Activated naive CD4-positive, alpha-beta T cell treated with anti-CD3 and anti-CD28 coated beads, Interleukin-2, amount 50 U/mL, for 72 hours (primary cell): ENCODE measurements at regions not wholly inside any gene's neighbourhood (a gene's known extent, or its start where the extent isn't known, plus 50 kb on each side); places are given as distances from the start of the nearest gene placed in this dataset.
"Not testable (repeated sequence)": the region's sequence is repeated elsewhere in the genome, so short reads cannot be mapped to it uniquely, and the experiment has no call there.

Experiments used
- ATAC-seq, 2 donors: fragments of 150-1000 bp; cut with Tn5 transposase; 2 replicates each; pipeline ENCODE4 v1.10.0; 2021; ENCODE audit warnings: mild to moderate bottlenecking in 2 of 2, moderate library complexity in 2 of 2
- DNase-seq, 2 donors: peaks; one replicate each; pipeline ENCODE4 v3.0.0; 2021 to 2022; ENCODE audit warnings: low spot score in 2 of 2
- H3K27ac Mint-ChIP-seq, 2 donors: one replicate each; pipeline ENCODE4 v1.8.0; 2022; ENCODE audit warnings: mild to moderate bottlenecking in 2 of 2, mixed read lengths in 2 of 2
- H3K36me3 Mint-ChIP-seq, 2 donors: one replicate each; pipeline ENCODE4 v1.8.0; 2022; ENCODE audit warnings: mixed read lengths in 2 of 2
- H3K9me3 Mint-ChIP-seq, 2 donors: one replicate each; pipeline ENCODE4 v1.8.0; 2022; ENCODE audit warnings: mixed read lengths in 2 of 2

- DNase-seq (no peak), ATAC-seq (no peak)
- Mint-ChIP-seq H3K36me3 (no peaks in the 10 kb centered on the region), H3K9me3 (no peaks in the 10 kb centered on the region), H3K27ac (no peak overlapping the region)
Observed at GRCh38 chr6:104505838-104506237, 353.9 kb downstream of the HACE1 start.

GRCh38 chr6:104500265-104500664 lies 359.5 kb downstream of the HACE1 start:
- DNase-seq (no peak), ATAC-seq (no peak)
- no peaks in the 10 kb centered on the region for H3K9me3 Mint-ChIP-seq
- H3K27ac Mint-ChIP-seq = no peak overlapping the region
- no peaks in the 10 kb centered on the region for H3K36me3 Mint-ChIP-seq

- Mint-ChIP-seq H3K9me3 (no peaks in the 10 kb centered on the region), H3K27ac (no peak overlapping the region), H3K36me3 (no peaks in the 10 kb centered on the region)
- no peak for ATAC-seq
- DNase-seq = no peak
Observed at GRCh38 chr6:104486035-104486434, 373.7 kb downstream of the HACE1 start.

GRCh38 chr6:104484626-104485025 lies 375.1 kb downstream of the HACE1 start:
- H3K27ac Mint-ChIP-seq = no peak overlapping the region
- ATAC-seq (no peak), DNase-seq (no peak)
- H3K36me3 Mint-ChIP-seq = no peaks in the 10 kb centered on the region
- no peaks in the 10 kb centered on the region for H3K9me3 Mint-ChIP-seq

- H3K36me3 Mint-ChIP-seq = no peaks in the 10 kb centered on the region
- ATAC-seq = no peak
- H3K9me3 Mint-ChIP-seq = no peaks in the 10 kb centered on the region
Observed at GRCh38 chr6:104484191-104484590, 375.5 kb downstream of the HACE1 start.

GRCh38 chr6:104483225-104483834 lies 376.4 kb downstream of the HACE1 start:
- ATAC-seq = no peak
- no peak overlapping the region for H3K27ac Mint-ChIP-seq
- H3K9me3 Mint-ChIP-seq = no peaks in the 10 kb centered on the region
- no peak for DNase-seq
- no peaks in the 10 kb centered on the region for H3K36me3 Mint-ChIP-seq

More at GRCh38 chr6:104484191-104484590, 375.5 kb downstream of the HACE1 start:
- no peak for DNase-seq
- no peak overlapping the region for H3K27ac Mint-ChIP-seq

GRCh38 chr6:104477569-104477968 lies 382.1 kb downstream of the HACE1 start:
- ATAC-seq (no peak), DNase-seq (no peak)
- Mint-ChIP-seq H3K9me3 (no peaks in the 10 kb centered on the region), H3K27ac (no peak overlapping the region), H3K36me3 (no peaks in the 10 kb centered on the region)

GRCh38 chr6:104473021-104473429 lies 386.7 kb downstream of the HACE1 start:
- no peak overlapping the region for H3K27ac Mint-ChIP-seq
- ATAC-seq (no peak), DNase-seq (no peak)
- H3K9me3 Mint-ChIP-seq = no peaks in the 10 kb centered on the region
- H3K36me3 Mint-ChIP-seq = no peaks in the 10 kb centered on the region

- Mint-ChIP-seq H3K27ac (no peak overlapping the region), H3K36me3 (no peaks in the 10 kb centered on the region), H3K9me3 (no peaks in the 10 kb centered on the region)
- no peak for ATAC-seq
- DNase-seq = no peak
Observed at GRCh38 chr6:104472021-104472901, 387.5 kb downstream of the HACE1 start.

- no peaks in the 10 kb centered on the region for H3K9me3 Mint-ChIP-seq
- H3K27ac Mint-ChIP-seq = no peak overlapping the region
- H3K36me3 Mint-ChIP-seq = no peaks in the 10 kb centered on the region
- DNase-seq (no peak), ATAC-seq (no peak)
Observed at GRCh38 chr6:104466306-104466705, 393.4 kb downstream of the HACE1 start.

- ATAC-seq = no peak
- H3K36me3 Mint-ChIP-seq = no peaks in the 10 kb centered on the region
Observed at GRCh38 chr6:104462811-104463599, 396.7 kb downstream of the HACE1 start.

GRCh38 chr6:104460738-104461483 lies 398.8 kb downstream of the HACE1 start:
- Mint-ChIP-seq H3K9me3 (no peaks in the 10 kb centered on the region), H3K36me3 (no peaks in the 10 kb centered on the region), H3K27ac (no peak overlapping the region)
- no peak for ATAC-seq
- DNase-seq = no peak

More at GRCh38 chr6:104462811-104463599, 396.7 kb downstream of the HACE1 start:
- Mint-ChIP-seq H3K9me3 (no peaks in the 10 kb centered on the region), H3K27ac (no peak overlapping the region)
- no peak for DNase-seq

- DNase-seq (no peak), ATAC-seq (no peak)
- Mint-ChIP-seq H3K27ac (no peak overlapping the region), H3K36me3 (no peaks in the 10 kb centered on the region), H3K9me3 (no peaks in the 10 kb centered on the region)
Observed at GRCh38 chr6:104459543-104459942, 400.2 kb downstream of the HACE1 start.

- Mint-ChIP-seq H3K36me3 (peaks cover 0 to 4% of the 10 kb centered on the region in 2 donors), H3K9me3 (peaks cover 5% of the 10 kb centered on the region in 2 donors), H3K27ac (no peak overlapping the region)
- DNase-seq (no peak), ATAC-seq (no peak)
Observed at GRCh38 chr6:104449918-104450317, 409.8 kb downstream of the HACE1 start.

GRCh38 chr6:104446101-104447080 lies 413.3 kb downstream of the HACE1 start:
- DNase-seq, H3K27ac Mint-ChIP-seq, ATAC-seq, H3K36me3 Mint-ChIP-seq, H3K9me3 Mint-ChIP-seq: not testable (repeated sequence)
